SIG-M5 (cell line): ENCODE measurements at regions not wholly inside any gene's neighbourhood (a gene's known extent, or its start where the extent isn't known, plus 50 kb on each side); places are given as distances from the start of the nearest gene placed in this dataset.
"Not testable (repeated sequence)": the region's sequence is repeated elsewhere in the genome, so short reads cannot be mapped to it uniquely, and the experiment has no call there.

Experiments
- DNase-seq: peaks from one replicate; lab custom pipeline; 2025; lab: John Stamatoyannopoulos, UW

GRCh38 chr2:7849531-7849930 lies 832.3 kb upstream of the ID2 start:
- no peak for DNase-seq

- DNase-seq, result no peak
Observed at GRCh38 chr2:7852546-7852945, 829.3 kb upstream of the ID2 start.

GRCh38 chr2:7857904-7858303 lies 824.0 kb upstream of the ID2 start:
- no peak for DNase-seq

- no peak for DNase-seq
Observed at GRCh38 chr2:7858624-7859023, 823.2 kb upstream of the ID2 start.

GRCh38 chr2:7860693-7861092 lies 821.2 kb upstream of the ID2 start:
- no peak for DNase-seq

- no peak for DNase-seq
Observed at GRCh38 chr2:7861910-7862702, 819.8 kb upstream of the ID2 start.

- DNase-seq, result no peak
Observed at GRCh38 chr2:7866104-7866503, 815.8 kb upstream of the ID2 start.

- DNase-seq, result no peak
Observed at GRCh38 chr2:7866825-7867224, 815.0 kb upstream of the ID2 start.

- DNase-seq, result no peak
Observed at GRCh38 chr2:7867867-7868266, 814.0 kb upstream of the ID2 start.

GRCh38 chr2:7868836-7869235 lies 813.0 kb upstream of the ID2 start:
- no peak for DNase-seq

GRCh38 chr2:7876445-7876844 lies 805.4 kb upstream of the ID2 start:
- DNase-seq, result not testable (repeated sequence)

GRCh38 chr2:7878266-7878665 lies 803.6 kb upstream of the ID2 start:
- DNase-seq, result not testable (repeated sequence)

- DNase-seq, result no peak
Observed at GRCh38 chr2:7878786-7879482, 802.9 kb upstream of the ID2 start.

GRCh38 chr2:7879483-7879835 lies 802.4 kb upstream of the ID2 start:
- DNase-seq, result no peak

GRCh38 chr2:7880126-7880525 lies 801.7 kb upstream of the ID2 start:
- no peak for DNase-seq

- DNase-seq, result no peak
Observed at GRCh38 chr2:7880566-7880965, 801.3 kb upstream of the ID2 start.

- DNase-seq, result no peak
Observed at GRCh38 chr2:7881063-7881462, 800.8 kb upstream of the ID2 start.

- DNase-seq, result no peak
Observed at GRCh38 chr2:7881466-7881865, 800.4 kb upstream of the ID2 start.

- DNase-seq, result no peak
Observed at GRCh38 chr2:7882296-7882695, 799.6 kb upstream of the ID2 start.

- DNase-seq, result no peak
Observed at GRCh38 chr2:7884338-7884737, 797.5 kb upstream of the ID2 start.

- DNase-seq, result no peak
Observed at GRCh38 chr2:7886666-7887065, 795.2 kb upstream of the ID2 start.

- DNase-seq, result no peak
Observed at GRCh38 chr2:7887441-7887840, 794.4 kb upstream of the ID2 start.

- DNase-seq, result no peak
Observed at GRCh38 chr2:7888876-7889275, 793.0 kb upstream of the ID2 start.

- DNase-seq, result no peak
Observed at GRCh38 chr2:7891312-7891711, 790.5 kb upstream of the ID2 start.
